ENCODE measurements at regions not wholly inside any gene's neighbourhood (a gene's known extent, or its start where the extent isn't known, plus 50 kb on each side); places are given as distances from the start of the nearest gene placed in this dataset.

GRCh38 chr4:126742048-126742447 is 890.7 kb upstream of the INTU start:
- TF ChIP-seq CTCF (IDR thresholded peaks at IDR 0.05), result no peak
- no peak for TF ChIP-seq POLR2AphosphoS5 (IDR thresholded peaks at IDR 0.05)
- TF ChIP-seq POLR2A (IDR thresholded peaks at IDR 0.05), result no peak
- no peak for TF ChIP-seq EP300 (IDR thresholded peaks at IDR 0.05)
